Suprapubic skin (tissue), 4 donors: ENCODE measurements at regions not wholly inside any gene's neighbourhood (a gene's known extent, or its start where the extent isn't known, plus 50 kb on each side); places are given as distances from the start of the nearest gene placed in this dataset.

Source experiments
- DNase-seq, 2 donors: peaks; one replicate each; pipeline ENCODE4 v3.0.0-alpha.2; 2019; ENCODE audit warnings: low spot score in 2 of 2
- H3K27ac ChIP-seq: fragments of 200-600 bp; sonication (generic); one replicate; pipeline ENCODE4 v1.5.1; 2019
- H3K27me3 ChIP-seq: fragments of 200-600 bp; sonication (generic); one replicate; pipeline ENCODE4 v1.5.1; 2019
- H3K36me3 ChIP-seq: fragments of 200-600 bp; sonication (generic); one replicate; pipeline ENCODE4 v1.5.1; 2019
- H3K4me1 ChIP-seq: fragments of 200-600 bp; sonication (generic); one replicate; pipeline ENCODE4 v1.5.1; 2019
- H3K4me3 ChIP-seq: fragments of 200-600 bp; sonication (generic); one replicate; pipeline ENCODE4 v1.5.1; 2019; ENCODE audit warnings: mild to moderate bottlenecking
- H3K9me3 ChIP-seq: fragments of 200-600 bp; sonication (generic); one replicate; pipeline ENCODE4 v1.5.1; 2019
- EP300 ChIP-seq: sonication (generic); formaldehyde crosslinking; IDR thresholded peaks from one replicate; pipeline ENCODE4 v1.6.1; 2017; ENCODE audit warnings: antibody characterized with exemption
- POLR2A ChIP-seq, 2 donors: fragments of 450-650 bp; IDR thresholded peaks; one replicate each; pipeline ENCODE4 v1.6.1; 2017; ENCODE audit warnings: antibody characterized with exemption in 2 of 2, mild to moderate bottlenecking in 2 of 2, moderate library complexity in 2 of 2
- POLR2AphosphoS5 ChIP-seq, 3 donors: sonication (generic); formaldehyde crosslinking; IDR thresholded peaks; one replicate each; pipeline ENCODE4 v1.6.1; 2017; ENCODE audit warnings: antibody characterized with exemption in 3 of 3
- WGBS: methylation state at CpG from one replicate; pipeline ENCODE4 v1.1.5; 2018; 5-methylcytosine and 5-hydroxymethylcytosine counted together
- TF ChIP-seq, protein P1 (sequence below), 2 donors: fragments of 200-600 bp in 1 of 2; fragments of 450-650 bp in 1 of 2; sonication (generic) in 1 of 2; IDR thresholded peaks; one replicate each; pipeline ENCODE4 v1.5.1; 2016 to 2019; ENCODE audit warnings: antibody characterized with exemption in 2 of 2, mild to moderate bottlenecking in 1 of 2, moderate library complexity in 1 of 2

DNA sequence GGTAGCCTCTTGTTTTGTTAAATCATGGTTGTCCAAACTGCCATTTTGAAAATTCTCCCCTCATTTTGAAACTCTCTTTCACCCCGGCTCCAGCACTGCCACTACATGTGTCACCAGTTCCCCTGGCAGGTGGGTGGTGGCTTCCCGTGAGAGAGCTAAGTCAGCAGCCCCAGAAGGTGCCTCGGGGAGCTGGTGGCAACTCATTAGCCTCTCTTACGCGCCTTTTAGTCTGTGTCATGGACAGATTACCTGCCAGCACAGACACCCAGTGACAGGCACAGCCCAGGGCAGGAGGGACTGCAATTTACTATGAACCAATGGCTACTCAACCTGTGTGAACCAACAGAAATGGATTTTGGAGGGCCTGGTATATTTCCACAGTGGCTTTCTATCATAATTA is 147.1 kb upstream of the SASH1 start:
- H3K4me3 ChIP-seq, result no peak overlapping the region
- TF ChIP-seq POLR2A (IDR thresholded peaks at IDR 0.05), result no peak
- no peak for TF ChIP-seq EP300
- TF ChIP-seq POLR2AphosphoS5 (IDR thresholded peaks at IDR 0.05), result no peak
- TF ChIP-seq, protein P1, sequence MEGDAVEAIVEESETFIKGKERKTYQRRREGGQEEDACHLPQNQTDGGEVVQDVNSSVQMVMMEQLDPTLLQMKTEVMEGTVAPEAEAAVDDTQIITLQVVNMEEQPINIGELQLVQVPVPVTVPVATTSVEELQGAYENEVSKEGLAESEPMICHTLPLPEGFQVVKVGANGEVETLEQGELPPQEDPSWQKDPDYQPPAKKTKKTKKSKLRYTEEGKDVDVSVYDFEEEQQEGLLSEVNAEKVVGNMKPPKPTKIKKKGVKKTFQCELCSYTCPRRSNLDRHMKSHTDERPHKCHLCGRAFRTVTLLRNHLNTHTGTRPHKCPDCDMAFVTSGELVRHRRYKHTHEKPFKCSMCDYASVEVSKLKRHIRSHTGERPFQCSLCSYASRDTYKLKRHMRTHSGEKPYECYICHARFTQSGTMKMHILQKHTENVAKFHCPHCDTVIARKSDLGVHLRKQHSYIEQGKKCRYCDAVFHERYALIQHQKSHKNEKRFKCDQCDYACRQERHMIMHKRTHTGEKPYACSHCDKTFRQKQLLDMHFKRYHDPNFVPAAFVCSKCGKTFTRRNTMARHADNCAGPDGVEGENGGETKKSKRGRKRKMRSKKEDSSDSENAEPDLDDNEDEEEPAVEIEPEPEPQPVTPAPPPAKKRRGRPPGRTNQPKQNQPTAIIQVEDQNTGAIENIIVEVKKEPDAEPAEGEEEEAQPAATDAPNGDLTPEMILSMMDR (IDR thresholded peaks at IDR 0.05), result no peak
- no peak for DNase-seq
- no peak overlapping the region for H3K27ac ChIP-seq
- 70% methylated on average over 1 of the region's 5 CpGs for WGBS
- H3K4me1 ChIP-seq, result peaks cover 30% of the 10 kb centered on the region
- no peaks in the 10 kb centered on the region for H3K27me3 ChIP-seq
- no peaks in the 10 kb centered on the region for H3K9me3 ChIP-seq
- H3K36me3 ChIP-seq, result no peaks in the 10 kb centered on the region

DNA sequence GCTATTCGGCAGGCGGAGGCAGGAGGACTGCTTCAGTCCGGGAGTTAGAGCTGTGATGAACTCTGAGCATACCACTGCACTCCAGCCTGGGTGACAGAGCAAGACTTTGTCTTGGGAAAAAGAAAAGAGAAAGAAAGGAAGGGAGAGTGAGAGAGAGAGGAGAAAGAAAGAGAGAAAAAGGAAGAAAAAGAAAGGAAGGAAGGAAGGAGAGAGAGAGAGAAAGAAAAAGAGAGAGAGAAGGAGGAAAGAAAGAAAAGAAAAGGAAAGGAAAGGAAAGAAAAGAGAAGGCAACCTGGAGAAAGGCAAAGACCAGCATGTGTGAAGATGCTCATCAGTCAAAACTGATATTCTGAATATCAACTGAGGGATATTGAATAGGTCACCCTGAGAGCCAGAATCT is 143.1 kb upstream of the SASH1 start:
- TF ChIP-seq EP300, result no peak
- TF ChIP-seq, protein P1 (IDR thresholded peaks at IDR 0.05), result no peak
- no peak for TF ChIP-seq POLR2A (IDR thresholded peaks at IDR 0.05)
- no peak for TF ChIP-seq POLR2AphosphoS5 (IDR thresholded peaks at IDR 0.05)
- no peaks in the 10 kb centered on the region for H3K27me3 ChIP-seq
- no peaks in the 10 kb centered on the region for H3K9me3 ChIP-seq
- no peak overlapping the region for H3K27ac ChIP-seq
- H3K4me1 ChIP-seq, result peaks cover 9% of the 10 kb centered on the region
- H3K36me3 ChIP-seq, result no peaks in the 10 kb centered on the region
- H3K4me3 ChIP-seq, result no peak overlapping the region
- 95% methylated on average over 3 of the region's 3 CpGs for WGBS
- DNase-seq, result no peak

DNA sequence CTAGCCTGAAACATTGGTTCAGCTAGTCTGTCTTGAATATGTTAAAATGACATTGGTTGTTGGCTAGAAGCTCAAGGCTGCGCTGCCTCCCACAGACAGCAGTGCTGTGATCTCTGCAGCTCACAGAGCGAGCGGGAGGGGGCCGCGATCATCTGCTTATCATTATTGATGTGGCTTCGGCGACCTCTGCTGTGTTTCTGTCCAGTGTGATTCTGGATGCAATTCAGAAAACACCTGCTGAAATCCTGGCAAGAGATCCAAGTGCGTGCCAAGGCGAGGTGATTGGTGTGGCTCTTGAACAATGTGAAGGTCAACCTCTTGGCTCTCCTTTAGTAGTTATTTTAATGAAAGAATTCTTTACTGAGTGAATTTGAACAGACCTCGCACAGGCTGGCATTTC is 142.3 kb upstream of the SASH1 start:
- H3K27ac ChIP-seq, result no peak overlapping the region
- H3K27me3 ChIP-seq, result no peaks in the 10 kb centered on the region
- no peaks in the 10 kb centered on the region for H3K9me3 ChIP-seq
- no peak for DNase-seq
- H3K36me3 ChIP-seq, result no peaks in the 10 kb centered on the region
- no peak overlapping the region for H3K4me3 ChIP-seq
- TF ChIP-seq EP300 (no peak), POLR2A (IDR thresholded peaks at IDR 0.05) (no peak), POLR2AphosphoS5 (IDR thresholded peaks at IDR 0.05) (no peak)
- TF ChIP-seq, protein P1 (IDR thresholded peaks at IDR 0.05), result no peak
- H3K4me1 ChIP-seq, result peaks cover 9% of the 10 kb centered on the region
- 64% methylated on average over 10 of the region's 10 CpGs for WGBS

DNA sequence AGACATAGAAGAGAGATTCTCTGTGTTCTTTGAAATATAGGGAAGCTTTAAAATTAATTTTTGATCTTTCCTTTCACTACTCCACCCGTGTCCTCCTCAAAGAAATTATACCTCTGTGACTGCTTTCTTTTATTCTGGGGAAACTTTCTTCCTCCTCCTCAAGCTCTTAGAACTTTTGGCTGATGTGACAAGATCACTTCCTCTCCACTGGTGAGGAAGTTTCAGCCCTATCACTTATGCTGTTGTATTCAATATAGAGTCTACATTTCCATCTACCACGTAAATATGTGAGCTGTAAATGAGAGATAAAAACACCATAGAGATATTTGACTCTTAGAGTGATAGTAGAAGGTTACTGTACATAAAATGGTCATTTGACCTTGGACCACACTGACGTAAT is 141.9 kb upstream of the SASH1 start:
- no peaks in the 10 kb centered on the region for H3K36me3 ChIP-seq
- WGBS, result 84% methylated on average over 3 of the region's 3 CpGs
- H3K4me1 ChIP-seq, result peaks cover 9% of the 10 kb centered on the region
- no peak overlapping the region for H3K4me3 ChIP-seq
- H3K9me3 ChIP-seq, result no peaks in the 10 kb centered on the region
- no peak overlapping the region for H3K27ac ChIP-seq
- H3K27me3 ChIP-seq, result no peaks in the 10 kb centered on the region
- no peak for DNase-seq
- no peak for TF ChIP-seq POLR2AphosphoS5 (IDR thresholded peaks at IDR 0.05)
- no peak for TF ChIP-seq POLR2A (IDR thresholded peaks at IDR 0.05)
- no peak for TF ChIP-seq EP300
- TF ChIP-seq, protein P1 (IDR thresholded peaks at IDR 0.05), result no peak

DNA sequence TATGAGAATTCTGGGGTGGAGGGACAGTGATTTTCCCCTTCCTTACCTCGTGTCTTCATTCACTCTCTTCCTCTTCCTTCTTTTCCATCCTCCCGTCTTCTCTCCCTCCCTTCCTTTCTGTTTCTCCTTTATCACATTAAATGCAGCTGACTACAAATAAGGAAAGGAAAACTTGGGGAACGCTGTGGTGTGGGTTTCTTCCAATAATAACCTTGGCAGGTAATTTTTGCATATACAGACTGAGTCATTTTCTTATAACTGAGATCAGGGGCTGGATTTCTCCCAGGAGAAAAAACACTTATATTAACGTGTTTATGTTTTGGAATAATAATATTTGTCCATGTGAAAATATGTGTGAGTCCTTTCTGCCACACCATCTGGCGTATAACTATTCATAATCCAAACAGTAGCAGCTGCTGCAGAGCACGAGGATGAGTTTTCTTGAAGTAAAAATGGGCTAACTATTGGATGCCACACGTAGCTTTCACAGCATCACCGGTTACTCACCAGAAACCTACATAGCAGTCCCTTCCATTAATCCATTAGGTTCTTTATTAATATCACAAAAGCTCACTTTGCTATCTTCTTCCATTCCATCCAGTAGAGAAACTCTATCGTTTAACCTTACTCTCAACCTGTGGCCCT is 139.2 kb upstream of the SASH1 start:
- no peak for TF ChIP-seq EP300
- no peaks in the 10 kb centered on the region for H3K27me3 ChIP-seq
- no peaks in the 10 kb centered on the region for H3K36me3 ChIP-seq
- WGBS, result 61% methylated on average over 9 of the region's 9 CpGs
- H3K9me3 ChIP-seq, result no peaks in the 10 kb centered on the region
- no peak for DNase-seq
- H3K4me3 ChIP-seq, result no peak overlapping the region
- H3K4me1 ChIP-seq, result peaks cover 9% of the 10 kb centered on the region
- no peak overlapping the region for H3K27ac ChIP-seq

DNA sequence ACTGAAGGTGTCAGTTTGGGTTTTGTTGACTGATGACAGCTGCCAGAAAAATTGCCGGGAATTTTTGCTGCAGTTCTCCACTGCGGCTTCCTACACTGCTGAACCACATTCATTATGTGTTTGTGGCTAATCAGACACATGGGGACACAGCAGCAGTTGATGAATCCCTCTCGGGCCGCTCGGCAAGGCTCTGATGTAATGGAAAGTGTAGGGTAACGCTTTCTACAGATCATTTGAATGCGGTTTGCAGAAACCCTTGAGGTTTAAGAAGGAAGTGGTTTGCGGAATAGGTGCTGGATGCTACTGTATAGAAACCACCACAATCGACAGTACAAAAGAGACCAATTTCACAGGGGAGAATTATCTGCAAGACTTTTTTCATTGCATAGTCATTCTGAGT is 138.7 kb upstream of the SASH1 start:
- TF ChIP-seq EP300 (no peak), POLR2A (IDR thresholded peaks at IDR 0.05) (no peak), POLR2AphosphoS5 (IDR thresholded peaks at IDR 0.05) (no peak)
- TF ChIP-seq, protein P1 (IDR thresholded peaks at IDR 0.05), result no peak
- WGBS, result 56% methylated on average over 9 of the region's 9 CpGs
- H3K4me3 ChIP-seq, result no peak overlapping the region
- no peaks in the 10 kb centered on the region for H3K36me3 ChIP-seq
- no peak overlapping the region for H3K27ac ChIP-seq
- no peak for DNase-seq
- H3K27me3 ChIP-seq, result no peaks in the 10 kb centered on the region
- H3K4me1 ChIP-seq, result peaks cover 9% of the 10 kb centered on the region
- H3K9me3 ChIP-seq, result no peaks in the 10 kb centered on the region
